ENCODE measurements at regions not wholly inside any gene's neighbourhood (a gene's known extent, or its start where the extent isn't known, plus 50 kb on each side); places are given as distances from the start of the nearest gene placed in this dataset.

DNA sequence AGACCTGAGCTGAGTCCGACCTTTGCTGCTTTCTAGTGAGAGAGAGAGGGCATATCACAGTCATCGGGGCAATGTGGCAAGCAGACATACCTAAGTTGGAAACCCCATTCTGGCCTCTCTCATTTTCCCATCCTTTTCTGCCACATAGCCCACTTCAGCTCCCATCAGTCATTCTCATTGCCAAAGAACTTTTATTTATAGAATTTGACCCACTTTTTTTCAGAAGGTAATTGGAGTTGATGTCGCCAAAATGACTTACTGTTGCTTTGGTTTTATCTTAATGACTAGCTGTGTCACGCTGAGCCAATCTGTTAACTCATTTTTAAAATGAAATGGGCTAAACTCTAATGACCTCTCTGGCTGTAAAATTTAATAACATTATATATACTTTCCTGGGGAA lies 63.9 kb upstream of the RMST start:
- TF ChIP-seq, protein P1, sequence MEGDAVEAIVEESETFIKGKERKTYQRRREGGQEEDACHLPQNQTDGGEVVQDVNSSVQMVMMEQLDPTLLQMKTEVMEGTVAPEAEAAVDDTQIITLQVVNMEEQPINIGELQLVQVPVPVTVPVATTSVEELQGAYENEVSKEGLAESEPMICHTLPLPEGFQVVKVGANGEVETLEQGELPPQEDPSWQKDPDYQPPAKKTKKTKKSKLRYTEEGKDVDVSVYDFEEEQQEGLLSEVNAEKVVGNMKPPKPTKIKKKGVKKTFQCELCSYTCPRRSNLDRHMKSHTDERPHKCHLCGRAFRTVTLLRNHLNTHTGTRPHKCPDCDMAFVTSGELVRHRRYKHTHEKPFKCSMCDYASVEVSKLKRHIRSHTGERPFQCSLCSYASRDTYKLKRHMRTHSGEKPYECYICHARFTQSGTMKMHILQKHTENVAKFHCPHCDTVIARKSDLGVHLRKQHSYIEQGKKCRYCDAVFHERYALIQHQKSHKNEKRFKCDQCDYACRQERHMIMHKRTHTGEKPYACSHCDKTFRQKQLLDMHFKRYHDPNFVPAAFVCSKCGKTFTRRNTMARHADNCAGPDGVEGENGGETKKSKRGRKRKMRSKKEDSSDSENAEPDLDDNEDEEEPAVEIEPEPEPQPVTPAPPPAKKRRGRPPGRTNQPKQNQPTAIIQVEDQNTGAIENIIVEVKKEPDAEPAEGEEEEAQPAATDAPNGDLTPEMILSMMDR (IDR thresholded peaks at IDR 0.05) = no peak
- no peak for TF ChIP-seq EZH2 (IDR thresholded peaks at IDR 0.05; ENCODE audit: borderline replicate concordance, insufficient read depth, low read depth, low read length, poor library complexity, severe bottlenecking)

Data from B cell (primary cell).